ENCODE measurements at regions not wholly inside any gene's neighbourhood (a gene's known extent, or its start where the extent isn't known, plus 50 kb on each side); places are given as distances from the start of the nearest gene placed in this dataset.

DNA sequence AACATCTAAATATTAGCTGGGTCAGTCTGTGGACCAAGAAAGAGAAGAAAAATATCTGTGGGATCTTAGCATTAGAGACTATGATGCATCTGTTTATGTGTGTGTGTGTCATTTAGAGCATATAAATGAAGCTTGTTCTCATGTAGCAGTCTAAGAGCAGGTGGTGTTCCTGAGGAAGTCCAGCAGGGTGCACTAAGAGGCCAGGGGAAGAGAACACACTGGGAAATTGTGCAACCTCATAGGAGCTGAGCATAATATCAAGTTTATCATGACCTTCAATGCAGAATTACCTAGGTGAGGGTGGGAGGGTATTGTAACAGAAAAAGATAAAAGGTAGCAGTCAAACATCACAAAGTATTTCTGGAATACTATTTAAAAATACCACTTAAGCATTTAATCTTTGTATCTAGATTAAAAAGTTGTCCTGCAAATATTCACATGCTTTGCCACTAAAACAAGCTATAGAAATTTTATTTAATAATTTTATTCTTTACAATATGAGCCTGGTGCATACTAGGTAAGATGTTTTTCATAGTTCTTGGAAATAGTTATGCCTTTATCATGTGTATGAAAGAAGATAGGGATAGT is 80.5 kb downstream of the SMPDL3A start:
- no peak for TF ChIP-seq BACH2 (CRISPR knock-in tag; IDR thresholded peaks at IDR 0.05; ENCODE audit: borderline replicate concordance)
- TF ChIP-seq ZFP3 (CRISPR knock-in tag; IDR thresholded peaks at IDR 0.05) = no peak
- TF ChIP-seq ZNF565 (CRISPR knock-in tag; conservative IDR thresholded peaks at IDR 0.05; ENCODE audit: low read depth) = no peak
- no peak for TF ChIP-seq CSDC2 (CRISPR knock-in tag; IDR thresholded peaks at IDR 0.05)
- TF ChIP-seq ARNTL (CRISPR knock-in tag; IDR thresholded peaks at IDR 0.05; ENCODE audit: borderline replicate concordance, low read depth) = no peak
- no peak for TF ChIP-seq CREB5 (CRISPR knock-in tag; IDR thresholded peaks at IDR 0.05; ENCODE audit: low read depth)
- TF ChIP-seq ISL1 (CRISPR knock-in tag; IDR thresholded peaks at IDR 0.05) = no peak
- no peak for TF ChIP-seq PATZ1 (CRISPR knock-in tag; IDR thresholded peaks at IDR 0.05; ENCODE audit: borderline replicate concordance)
- no peak for TF ChIP-seq ZC3H10 (CRISPR knock-in tag; IDR thresholded peaks at IDR 0.05)
- no peak for TF ChIP-seq ZFP30 (CRISPR knock-in tag; IDR thresholded peaks at IDR 0.05)
- no peak for TF ChIP-seq PPARA (CRISPR knock-in tag; IDR thresholded peaks at IDR 0.05; ENCODE audit: borderline replicate concordance)
